Cardiac fibroblast (primary cell): ENCODE measurements at regions not wholly inside any gene's neighbourhood (a gene's known extent, or its start where the extent isn't known, plus 50 kb on each side); places are given as distances from the start of the nearest gene placed in this dataset.

Experiments used
- DNase-seq, 2 donors: peaks; one replicate each; pipeline versions ENCODE4 v3.0.0 to v3.0.0-alpha.2; 2010; ENCODE audit warnings: low read depth in 2 of 2
- H3K4me3 ChIP-seq, 2 donors: replicated peaks in 1 of 2; 1 replicate in 1 of 2; 2 replicates in 1 of 2; pipeline ENCODE4 v1.5.1; 2011; ENCODE audit warnings: low read depth in 2 of 2, low read length in 2 of 2, mild to moderate bottlenecking in 2 of 2, moderate library complexity in 1 of 2
- TF ChIP-seq, protein P1 (sequence below): IDR thresholded peaks from one replicate; pipeline ENCODE4 v1.5.1; 2011; ENCODE audit warnings: low read depth, mild to moderate bottlenecking, low read length, inconsistent platforms

DNA sequence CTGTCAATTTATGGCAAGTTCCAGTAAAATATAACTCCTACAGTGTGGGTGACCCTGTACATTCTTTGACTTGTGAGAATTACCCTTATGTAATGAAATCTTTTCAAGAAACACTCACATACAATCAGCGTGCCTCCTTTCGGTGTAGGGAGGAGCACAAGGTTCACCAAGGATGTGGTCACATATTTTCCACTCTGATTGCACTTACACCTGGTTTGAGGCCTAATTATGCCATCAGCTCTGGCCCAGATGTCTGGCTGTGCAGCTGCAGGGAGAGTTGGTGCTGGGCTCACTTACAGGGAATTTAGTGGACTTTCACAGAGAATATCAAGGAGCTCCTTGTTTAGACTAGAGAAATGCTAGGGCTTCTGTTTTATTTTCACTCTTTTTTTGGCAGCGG, 146.0 kb upstream of the STEAP4 start:
- no peak for DNase-seq
- TF ChIP-seq, protein P1, sequence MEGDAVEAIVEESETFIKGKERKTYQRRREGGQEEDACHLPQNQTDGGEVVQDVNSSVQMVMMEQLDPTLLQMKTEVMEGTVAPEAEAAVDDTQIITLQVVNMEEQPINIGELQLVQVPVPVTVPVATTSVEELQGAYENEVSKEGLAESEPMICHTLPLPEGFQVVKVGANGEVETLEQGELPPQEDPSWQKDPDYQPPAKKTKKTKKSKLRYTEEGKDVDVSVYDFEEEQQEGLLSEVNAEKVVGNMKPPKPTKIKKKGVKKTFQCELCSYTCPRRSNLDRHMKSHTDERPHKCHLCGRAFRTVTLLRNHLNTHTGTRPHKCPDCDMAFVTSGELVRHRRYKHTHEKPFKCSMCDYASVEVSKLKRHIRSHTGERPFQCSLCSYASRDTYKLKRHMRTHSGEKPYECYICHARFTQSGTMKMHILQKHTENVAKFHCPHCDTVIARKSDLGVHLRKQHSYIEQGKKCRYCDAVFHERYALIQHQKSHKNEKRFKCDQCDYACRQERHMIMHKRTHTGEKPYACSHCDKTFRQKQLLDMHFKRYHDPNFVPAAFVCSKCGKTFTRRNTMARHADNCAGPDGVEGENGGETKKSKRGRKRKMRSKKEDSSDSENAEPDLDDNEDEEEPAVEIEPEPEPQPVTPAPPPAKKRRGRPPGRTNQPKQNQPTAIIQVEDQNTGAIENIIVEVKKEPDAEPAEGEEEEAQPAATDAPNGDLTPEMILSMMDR: no peak

GRCh38 chr7:88450874-88451273, 144.2 kb upstream of the STEAP4 start:
- H3K4me3 ChIP-seq: no peak overlapping the region
- TF ChIP-seq, protein P1: no peak
- no peak for DNase-seq

More for the DNA sequence above, 146.0 kb upstream of the STEAP4 start:
- no peak overlapping the region for H3K4me3 ChIP-seq

- no peak overlapping the region for H3K4me3 ChIP-seq
- DNase-seq: no peak
- TF ChIP-seq, protein P1: no peak
Observed at GRCh38 chr7:88449410-88449809, 142.7 kb upstream of the STEAP4 start.

GRCh38 chr7:88442413-88442812, 135.7 kb upstream of the STEAP4 start:
- TF ChIP-seq, protein P1: no peak
- DNase-seq: no peak
- no peak overlapping the region for H3K4me3 ChIP-seq

DNA sequence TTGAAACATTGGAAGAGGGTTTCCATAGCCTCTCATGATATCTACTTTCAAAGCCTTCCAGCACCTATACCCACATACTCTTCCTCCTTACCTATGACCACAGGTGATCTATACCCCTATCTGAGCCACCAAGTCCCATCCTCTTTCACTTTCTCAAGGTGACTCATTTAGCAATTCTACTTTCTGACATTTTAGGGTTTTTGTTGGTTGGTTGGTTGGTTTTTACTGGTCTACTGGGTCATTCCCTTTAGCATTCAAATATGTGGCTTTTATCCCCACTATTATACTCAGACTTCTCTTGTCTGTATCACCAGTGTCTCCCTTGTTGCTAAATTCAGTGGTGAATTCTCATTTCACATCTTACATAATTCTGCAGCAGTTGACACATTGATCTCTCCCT, 130.4 kb upstream of the STEAP4 start:
- DNase-seq: no peak
- TF ChIP-seq, protein P1: no peak
- H3K4me3 ChIP-seq: no peak overlapping the region

DNA sequence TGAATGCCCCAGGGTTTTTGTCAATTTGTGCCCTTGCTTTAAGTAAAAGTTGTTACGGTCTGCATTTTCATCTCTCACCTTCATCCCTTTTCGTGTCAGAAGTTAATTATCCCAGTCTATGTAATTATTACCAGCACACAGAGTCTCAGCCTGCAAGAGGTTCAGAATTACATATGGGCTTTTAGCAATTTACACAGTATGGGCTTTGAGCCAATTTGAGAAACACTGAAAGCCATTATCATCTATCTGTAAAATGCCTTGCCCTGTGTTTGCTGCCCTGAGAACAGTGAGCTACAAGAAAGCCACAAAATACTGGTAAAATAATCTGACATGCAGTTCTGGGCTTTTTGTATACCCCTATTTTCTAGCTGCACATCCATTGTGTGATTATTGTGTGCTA, 125.6 kb upstream of the STEAP4 start:
- DNase-seq: no peak
- no peak overlapping the region for H3K4me3 ChIP-seq
- TF ChIP-seq, protein P1: no peak

DNA sequence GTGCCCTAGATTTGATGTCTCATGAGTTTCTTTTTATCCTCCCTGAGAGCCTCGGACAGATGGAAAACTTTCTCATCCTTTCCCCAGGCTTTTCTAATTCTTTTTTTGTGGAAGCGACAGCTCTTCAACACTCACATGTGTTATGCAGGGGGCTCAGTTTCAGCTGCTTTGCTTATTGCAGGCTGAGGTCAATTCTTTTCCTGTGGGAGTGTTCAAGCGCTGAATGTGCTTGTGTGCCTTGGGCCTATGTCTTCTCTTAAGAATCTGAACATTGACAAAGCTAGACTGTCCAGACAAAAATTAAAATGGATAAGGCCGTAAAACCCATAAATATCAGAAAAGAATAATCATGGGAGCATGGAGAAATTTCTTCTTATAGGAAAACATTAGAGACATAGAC, 125.2 kb upstream of the STEAP4 start:
- TF ChIP-seq, protein P1: no peak
- DNase-seq: no peak
- no peak overlapping the region for H3K4me3 ChIP-seq
